Keratinocyte (primary cell): ENCODE measurements at regions not wholly inside any gene's neighbourhood (a gene's known extent, or its start where the extent isn't known, plus 50 kb on each side); places are given as distances from the start of the nearest gene placed in this dataset.

Experiments
- DNase-seq: peaks from one replicate; pipeline ENCODE4 v3.0.0-alpha.2; 2011; ENCODE audit warnings: low read depth, missing footprints, low spot score
- FAIRE-seq: peaks from 2 replicates; lab custom pipeline; 2011; peaks lifted over from hg19 to GRCh38; lab: Jason Lieb, UNC
- H2AFZ ChIP-seq: 2 replicates; pipeline ENCODE4 v1.6.0; 2012; ENCODE audit warnings: low read length, control low read depth, inconsistent platforms; ENCODE audit not compliant: control insufficient read depth
- H3K27ac ChIP-seq: 2 replicates; pipeline ENCODE4 v1.5.1; 2011; ENCODE audit warnings: low read length; ENCODE audit not compliant: control insufficient read depth, insufficient read depth
- H3K27me3 ChIP-seq: 3 replicates; pipeline ENCODE4 v1.6.0; 2011; ENCODE audit warnings: low read length; ENCODE audit not compliant: control insufficient read depth, insufficient read depth; ENCODE audit errors: extremely low read depth
- H3K36me3 ChIP-seq, 2 experiments: 2 replicates in 1 of 2; 3 replicates in 1 of 2; pipeline ENCODE4 v1.5.1; 2011; ENCODE audit warnings: low read length in 2 of 2, mild to moderate bottlenecking in 1 of 2; ENCODE audit not compliant: control insufficient read depth in 2 of 2, insufficient read depth in 2 of 2; ENCODE audit errors: extremely low read depth in 1 of 2
- H3K4me1 ChIP-seq: 3 replicates; pipeline ENCODE4 v1.5.1; 2011; ENCODE audit warnings: low read length; ENCODE audit not compliant: control insufficient read depth, insufficient read depth; ENCODE audit errors: extremely low read depth
- H3K4me2 ChIP-seq: 3 replicates; pipeline ENCODE4 v1.6.0; 2011; ENCODE audit warnings: low read depth, low read length; ENCODE audit not compliant: control insufficient read depth, insufficient read depth; ENCODE audit errors: extremely low read depth
- H3K4me3 ChIP-seq, 3 experiments: fragments of 200-600 bp in 1 of 3; sonication (generic) in 1 of 3; 2 replicates in 2 of 3; 3 replicates in 1 of 3; pipeline ENCODE4 v1.5.1; 2011 to 2016; ENCODE audit warnings: low read length in 3 of 3, mild to moderate bottlenecking in 3 of 3, control low read depth in 2 of 3, inconsistent platforms in 1 of 3, low read depth in 1 of 3, mixed read lengths in 1 of 3, mixed run types in 1 of 3, moderate library complexity in 1 of 3; ENCODE audit not compliant: control insufficient read depth in 2 of 3, insufficient read depth in 2 of 3; ENCODE audit errors: extremely low read depth in 1 of 3
- H3K79me2 ChIP-seq: 2 replicates; pipeline ENCODE4 v1.6.0; 2012; ENCODE audit warnings: low read length; ENCODE audit not compliant: control insufficient read depth, insufficient read depth
- H3K9ac ChIP-seq: 3 replicates; pipeline ENCODE4 v1.6.0; 2011; ENCODE audit warnings: low read length; ENCODE audit not compliant: control insufficient read depth, insufficient read depth; ENCODE audit errors: extremely low read depth
- H3K9me1 ChIP-seq: 3 replicates; pipeline ENCODE4 v1.6.0; 2011; ENCODE audit warnings: low read length; ENCODE audit not compliant: control insufficient read depth, insufficient read depth; ENCODE audit errors: extremely low read depth
- H3K9me3 ChIP-seq: 2 replicates; pipeline ENCODE4 v1.5.1; 2012; ENCODE audit warnings: low read depth, low read length; ENCODE audit not compliant: control insufficient read depth
- H4K20me1 ChIP-seq: 3 replicates; pipeline ENCODE4 v1.6.0; 2011; ENCODE audit warnings: low read length; ENCODE audit not compliant: control insufficient read depth, insufficient read depth; ENCODE audit errors: extremely low read depth
- EZH2 ChIP-seq: IDR thresholded peaks from one replicate; pipeline ENCODE4 v1.6.1; 2012; ENCODE audit warnings: inconsistent platforms, mild to moderate bottlenecking, low read length, moderate library complexity
- dilution Hi-C: fragments of 300-500 bp; cut with MboI; formaldehyde crosslinking; loops from one replicate; pipeline ENCODE4 v1.7.0; 2020; ENCODE audit warnings: low sequenced_read_pairs; ENCODE audit not compliant: extremely low pct_ligation_motif_present
- TF ChIP-seq, protein P1 (sequence below), 3 experiments: IDR thresholded peaks in 1 of 3; conservative IDR thresholded peaks in 1 of 3; optimal IDR thresholded peaks in 1 of 3; 2 replicates in 2 of 3; 3 replicates in 1 of 3; pipeline versions ENCODE3 to v1.5.1; 2011; ENCODE audit warnings: low read length in 3 of 3, mild to moderate bottlenecking in 3 of 3, moderate library complexity in 2 of 3, control low read depth in 1 of 3, inconsistent platforms in 1 of 3; ENCODE audit not compliant: insufficient read depth in 2 of 3; ENCODE audit errors: extremely low read depth in 1 of 3

GRCh38 chr1:2907051-2907450 is 105.6 kb upstream of the TTC34 start:
- no peaks in the 10 kb centered on the region for H3K4me1 ChIP-seq
- no peak overlapping the region for H3K27ac ChIP-seq
- no peaks in the 10 kb centered on the region for H4K20me1 ChIP-seq
- no peak for TF ChIP-seq EZH2
- TF ChIP-seq, protein P1, sequence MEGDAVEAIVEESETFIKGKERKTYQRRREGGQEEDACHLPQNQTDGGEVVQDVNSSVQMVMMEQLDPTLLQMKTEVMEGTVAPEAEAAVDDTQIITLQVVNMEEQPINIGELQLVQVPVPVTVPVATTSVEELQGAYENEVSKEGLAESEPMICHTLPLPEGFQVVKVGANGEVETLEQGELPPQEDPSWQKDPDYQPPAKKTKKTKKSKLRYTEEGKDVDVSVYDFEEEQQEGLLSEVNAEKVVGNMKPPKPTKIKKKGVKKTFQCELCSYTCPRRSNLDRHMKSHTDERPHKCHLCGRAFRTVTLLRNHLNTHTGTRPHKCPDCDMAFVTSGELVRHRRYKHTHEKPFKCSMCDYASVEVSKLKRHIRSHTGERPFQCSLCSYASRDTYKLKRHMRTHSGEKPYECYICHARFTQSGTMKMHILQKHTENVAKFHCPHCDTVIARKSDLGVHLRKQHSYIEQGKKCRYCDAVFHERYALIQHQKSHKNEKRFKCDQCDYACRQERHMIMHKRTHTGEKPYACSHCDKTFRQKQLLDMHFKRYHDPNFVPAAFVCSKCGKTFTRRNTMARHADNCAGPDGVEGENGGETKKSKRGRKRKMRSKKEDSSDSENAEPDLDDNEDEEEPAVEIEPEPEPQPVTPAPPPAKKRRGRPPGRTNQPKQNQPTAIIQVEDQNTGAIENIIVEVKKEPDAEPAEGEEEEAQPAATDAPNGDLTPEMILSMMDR (optimal IDR thresholded peaks at IDR 0.05 in 1 of 3, IDR thresholded peaks at IDR 0.05 in 1 of 3, conservative IDR thresholded peaks at IDR 0.05 in 1 of 3; ENCODE audit: extremely low read depth in 1 of 3, insufficient read depth in 2 of 3, low read length in 3 of 3) = no peak
- H2AFZ ChIP-seq = no peak overlapping the region
- H3K4me2 ChIP-seq = no peak overlapping the region
- no peaks in the 10 kb centered on the region for H3K79me2 ChIP-seq
- DNase-seq (no peak), FAIRE-seq (no peak)
- no peaks in the 10 kb centered on the region for H3K36me3 ChIP-seq
- peaks cover 9% of the 10 kb centered on the region for H3K9me3 ChIP-seq
- no peak overlapping the region for H3K4me3 ChIP-seq
- H3K9me1 ChIP-seq = no peaks in the 10 kb centered on the region
- H3K27me3 ChIP-seq = no peaks in the 10 kb centered on the region
- H3K9ac ChIP-seq = no peak overlapping the region
- dilution Hi-C loops = no loop called here

- H4K20me1 ChIP-seq = no peaks in the 10 kb centered on the region
- no peaks in the 10 kb centered on the region for H3K27me3 ChIP-seq
- FAIRE-seq (no peak), DNase-seq (no peak)
- no peaks in the 10 kb centered on the region for H3K36me3 ChIP-seq
- no peak for TF ChIP-seq EZH2
- TF ChIP-seq, protein P1 (optimal IDR thresholded peaks at IDR 0.05 in 1 of 3, IDR thresholded peaks at IDR 0.05 in 1 of 3, conservative IDR thresholded peaks at IDR 0.05 in 1 of 3; ENCODE audit: extremely low read depth in 1 of 3, insufficient read depth in 2 of 3, low read length in 3 of 3) = no peak
- H3K9me1 ChIP-seq = no peaks in the 10 kb centered on the region
- H3K9me3 ChIP-seq = peaks cover 9% of the 10 kb centered on the region
- no peak overlapping the region for H3K27ac ChIP-seq
- dilution Hi-C loops = no loop called here
- no peaks in the 10 kb centered on the region for H3K4me1 ChIP-seq
- H3K79me2 ChIP-seq = no peaks in the 10 kb centered on the region
- H3K9ac ChIP-seq = no peak overlapping the region
- H2AFZ ChIP-seq = no peak overlapping the region
- no peak overlapping the region for H3K4me3 ChIP-seq
- H3K4me2 ChIP-seq = no peak overlapping the region
Measured at GRCh38 chr1:2908081-2908480, 106.6 kb upstream of the TTC34 start.
